K562 (cell line): ENCODE measurements at regions not wholly inside any gene's neighbourhood (a gene's known extent, or its start where the extent isn't known, plus 50 kb on each side); places are given as distances from the start of the nearest gene placed in this dataset.

Experiments
- DDX20 ChIP-seq: fragments of 450-650 bp; IDR thresholded peaks from 2 replicates; pipeline ENCODE4 v1.6.1; 2016; ENCODE audit warnings: missing genetic modification characterization, low read depth, mild to moderate bottlenecking, missing compliant biosample characterization, moderate library complexity
- E4F1 ChIP-seq: fragments of 250-450 bp; sonication (Bioruptor Pico); IDR thresholded peaks from 2 replicates; pipeline ENCODE4 v1.5.0; 2021; ENCODE audit warnings: mild to moderate bottlenecking, borderline replicate concordance
- PBX2 ChIP-seq, 2 experiments: IDR thresholded peaks in 1 of 2; conservative IDR thresholded peaks in 1 of 2; 2 replicates each; pipeline ENCODE4 v1.6.1; 2016; ENCODE audit warnings: low read depth in 2 of 2, mild to moderate bottlenecking in 1 of 2, missing compliant biosample characterization in 1 of 2, missing genetic modification characterization in 1 of 2, moderate library complexity in 1 of 2
- ZBTB11 ChIP-seq, 3 experiments: fragments of 200-800 bp in 1 of 3; fragments of 250-450 bp in 1 of 3; fragments of 450-650 bp in 1 of 3; sonication (Bioruptor Pico) in 1 of 3; sonication (Bioruptor generic) in 1 of 3; formaldehyde crosslinking in 1 of 3; IDR thresholded peaks; 2 replicates each; pipeline versions ENCODE4 v1.6.1 to v1.8.0; 2016 to 2022; ENCODE audit warnings: mild to moderate bottlenecking in 2 of 3, missing genetic modification characterization in 2 of 3, missing compliant biosample characterization in 1 of 3, moderate library complexity in 1 of 3
- TF ChIP-seq, protein P1 (sequence below): fragments of 250-450 bp; sonication (Bioruptor Pico); IDR thresholded peaks from 2 replicates; pipeline ENCODE4 v1.5.1; 2021; ENCODE audit warnings: mild to moderate bottlenecking
- TF ChIP-seq, protein P2 (sequence below): fragments of 250-450 bp; sonication (Bioruptor Pico); IDR thresholded peaks from 2 replicates; pipeline ENCODE4 v1.4.0; 2020

DNA sequence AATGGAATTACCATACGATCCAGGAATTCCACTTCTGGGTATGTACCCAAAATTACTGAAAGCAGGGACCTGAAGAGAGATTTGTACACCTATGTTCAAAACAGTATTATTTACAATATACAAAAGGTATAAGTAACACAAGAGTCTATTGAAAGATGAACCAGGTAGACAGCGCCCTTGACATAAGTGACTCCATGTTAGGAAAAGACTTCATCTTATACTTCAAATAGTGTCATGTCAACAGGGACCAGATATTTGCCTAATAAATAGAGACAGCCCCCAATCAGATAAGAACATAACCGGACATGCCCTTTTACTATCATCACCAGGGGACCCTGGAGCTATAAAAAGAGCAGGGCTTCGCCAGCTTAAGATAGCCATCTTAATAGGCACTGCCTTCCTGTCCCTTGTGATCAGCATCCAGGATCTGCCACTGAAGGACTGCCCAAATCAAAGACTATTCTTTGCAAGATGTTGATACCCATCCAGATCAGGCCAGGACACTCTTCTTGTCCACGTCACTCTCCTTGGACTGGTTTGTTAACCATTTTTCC, 309.0 kb upstream of the SULF2 start (continued):
- no peak for TF ChIP-seq E4F1 (CRISPR knock-in tag)
- TF ChIP-seq PBX2 (CRISPR knock-in tag; IDR thresholded peaks at IDR 0.05; ENCODE audit: low read depth) = no peak
- TF ChIP-seq PBX2 (tag; conservative IDR thresholded peaks at IDR 0.05; ENCODE audit: low read depth) = no peak
- TF ChIP-seq, protein P1, sequence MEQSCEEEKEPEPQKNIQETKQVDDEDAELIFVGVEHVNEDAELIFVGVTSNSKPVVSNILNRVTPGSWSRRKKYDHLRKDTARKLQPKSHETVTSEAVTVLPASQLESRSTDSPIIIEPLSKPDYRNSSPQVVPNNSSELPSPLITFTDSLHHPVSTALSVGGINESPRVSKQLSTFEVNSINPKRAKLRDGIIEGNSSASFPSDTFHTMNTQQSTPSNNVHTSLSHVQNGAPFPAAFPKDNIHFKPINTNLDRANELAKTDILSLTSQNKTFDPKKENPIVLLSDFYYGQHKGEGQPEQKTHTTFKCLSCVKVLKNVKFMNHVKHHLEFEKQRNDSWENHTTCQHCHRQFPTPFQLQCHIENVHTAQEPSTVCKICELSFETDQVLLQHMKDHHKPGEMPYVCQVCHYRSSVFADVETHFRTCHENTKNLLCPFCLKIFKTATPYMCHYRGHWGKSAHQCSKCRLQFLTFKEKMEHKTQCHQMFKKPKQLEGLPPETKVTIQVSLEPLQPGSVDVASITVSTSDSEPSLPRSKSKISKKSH (CRISPR knock-in tag) = no peak
- TF ChIP-seq ZBTB11 (CRISPR knock-in tag; IDR thresholded peaks at IDR 0.05) = peak in 2 of 3 experiments; percentile 34 to 51; a peak in 3 of 6 replicates
- TF ChIP-seq, protein P2, sequence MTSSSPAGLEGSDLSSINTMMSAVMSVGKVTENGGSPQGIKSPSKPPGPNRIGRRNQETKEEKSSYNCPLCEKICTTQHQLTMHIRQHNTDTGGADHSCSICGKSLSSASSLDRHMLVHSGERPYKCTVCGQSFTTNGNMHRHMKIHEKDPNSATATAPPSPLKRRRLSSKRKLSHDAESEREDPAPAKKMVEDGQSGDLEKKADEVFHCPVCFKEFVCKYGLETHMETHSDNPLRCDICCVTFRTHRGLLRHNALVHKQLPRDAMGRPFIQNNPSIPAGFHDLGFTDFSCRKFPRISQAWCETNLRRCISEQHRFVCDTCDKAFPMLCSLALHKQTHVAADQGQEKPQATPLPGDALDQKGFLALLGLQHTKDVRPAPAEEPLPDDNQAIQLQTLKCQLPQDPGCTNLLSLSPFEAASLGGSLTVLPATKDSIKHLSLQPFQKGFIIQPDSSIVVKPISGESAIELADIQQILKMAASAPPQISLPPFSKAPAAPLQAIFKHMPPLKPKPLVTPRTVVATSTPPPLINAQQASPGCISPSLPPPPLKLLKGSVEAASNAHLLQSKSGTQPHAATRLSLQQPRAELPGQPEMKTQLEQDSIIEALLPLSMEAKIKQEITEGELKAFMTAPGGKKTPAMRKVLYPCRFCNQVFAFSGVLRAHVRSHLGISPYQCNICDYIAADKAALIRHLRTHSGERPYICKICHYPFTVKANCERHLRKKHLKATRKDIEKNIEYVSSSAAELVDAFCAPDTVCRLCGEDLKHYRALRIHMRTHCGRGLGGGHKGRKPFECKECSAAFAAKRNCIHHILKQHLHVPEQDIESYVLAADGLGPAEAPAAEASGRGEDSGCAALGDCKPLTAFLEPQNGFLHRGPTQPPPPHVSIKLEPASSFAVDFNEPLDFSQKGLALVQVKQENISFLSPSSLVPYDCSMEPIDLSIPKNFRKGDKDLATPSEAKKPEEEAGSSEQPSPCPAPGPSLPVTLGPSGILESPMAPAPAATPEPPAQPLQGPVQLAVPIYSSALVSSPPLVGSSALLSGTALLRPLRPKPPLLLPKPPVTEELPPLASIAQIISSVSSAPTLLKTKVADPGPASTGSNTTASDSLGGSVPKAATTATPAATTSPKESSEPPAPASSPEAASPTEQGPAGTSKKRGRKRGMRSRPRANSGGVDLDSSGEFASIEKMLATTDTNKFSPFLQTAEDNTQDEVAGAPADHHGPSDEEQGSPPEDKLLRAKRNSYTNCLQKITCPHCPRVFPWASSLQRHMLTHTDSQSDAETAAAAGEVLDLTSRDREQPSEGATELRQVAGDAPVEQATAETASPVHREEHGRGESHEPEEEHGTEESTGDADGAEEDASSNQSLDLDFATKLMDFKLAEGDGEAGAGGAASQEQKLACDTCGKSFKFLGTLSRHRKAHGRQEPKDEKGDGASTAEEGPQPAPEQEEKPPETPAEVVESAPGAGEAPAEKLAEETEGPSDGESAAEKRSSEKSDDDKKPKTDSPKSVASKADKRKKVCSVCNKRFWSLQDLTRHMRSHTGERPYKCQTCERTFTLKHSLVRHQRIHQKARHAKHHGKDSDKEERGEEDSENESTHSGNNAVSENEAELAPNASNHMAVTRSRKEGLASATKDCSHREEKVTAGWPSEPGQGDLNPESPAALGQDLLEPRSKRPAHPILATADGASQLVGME (CRISPR knock-in tag) = 0 out of 2 replicates have a peak, but pooled peaks have one; percentile 60
- 0 out of 2 replicates have a peak, but pooled peaks have one; percentile 15 for TF ChIP-seq DDX20
